ENCODE measurements at regions not wholly inside any gene's neighbourhood (a gene's known extent, or its start where the extent isn't known, plus 50 kb on each side); places are given as distances from the start of the nearest gene placed in this dataset.

DNA sequence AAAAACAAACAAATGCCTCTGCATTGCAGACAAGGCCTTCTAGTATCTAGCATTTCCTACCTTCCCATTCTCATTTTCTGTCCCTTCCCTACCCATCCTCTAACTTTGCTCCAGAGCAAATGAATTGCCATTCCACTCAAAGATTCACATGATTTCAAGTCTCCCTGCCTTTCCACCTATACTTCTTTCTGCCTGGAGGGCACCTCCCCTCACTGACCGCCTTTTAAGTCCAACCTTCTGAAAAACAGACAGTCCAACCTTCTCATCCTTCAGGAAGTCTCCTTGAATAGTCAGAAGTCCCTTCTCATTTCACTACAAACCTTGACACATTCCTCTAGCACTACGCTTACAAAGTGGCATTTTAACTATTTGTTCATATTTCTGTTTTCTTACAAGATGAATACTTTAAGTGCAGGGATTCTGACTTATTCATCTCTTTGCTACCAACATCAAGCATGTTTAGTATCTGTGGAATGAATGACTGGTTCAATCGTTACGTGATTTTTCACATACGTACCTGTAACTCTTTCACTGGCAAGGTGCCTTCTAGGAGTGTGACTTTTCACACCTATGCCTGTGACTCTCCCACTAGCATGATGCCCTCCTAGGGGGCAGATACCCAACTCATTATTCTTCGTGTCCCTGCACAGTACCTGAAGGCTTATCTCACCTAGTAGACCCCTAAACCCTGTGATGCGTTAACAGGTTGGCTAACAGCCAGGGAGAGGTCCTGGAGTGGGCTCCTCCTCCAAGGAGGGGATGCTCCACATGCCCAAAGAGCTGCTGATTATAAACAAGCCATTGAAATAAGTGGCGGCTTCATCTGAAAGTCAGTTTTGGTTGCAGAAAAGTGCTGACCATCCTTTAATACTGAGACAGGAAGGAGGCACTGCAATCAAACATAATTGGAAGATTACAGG, 356.2 kb downstream of the MYCN start:
- no peak for TF ChIP-seq SIN3A (IDR thresholded peaks at IDR 0.05; ENCODE audit: borderline replicate concordance, insufficient read depth, low read length)
- TF ChIP-seq TAF1 (IDR thresholded peaks at IDR 0.05; ENCODE audit: borderline replicate concordance, insufficient read depth, low read length), result no peak
- TF ChIP-seq POLR2AphosphoS5 (IDR thresholded peaks at IDR 0.05; ENCODE audit: low read depth, low read length), result no peak
- TF ChIP-seq, protein P1, sequence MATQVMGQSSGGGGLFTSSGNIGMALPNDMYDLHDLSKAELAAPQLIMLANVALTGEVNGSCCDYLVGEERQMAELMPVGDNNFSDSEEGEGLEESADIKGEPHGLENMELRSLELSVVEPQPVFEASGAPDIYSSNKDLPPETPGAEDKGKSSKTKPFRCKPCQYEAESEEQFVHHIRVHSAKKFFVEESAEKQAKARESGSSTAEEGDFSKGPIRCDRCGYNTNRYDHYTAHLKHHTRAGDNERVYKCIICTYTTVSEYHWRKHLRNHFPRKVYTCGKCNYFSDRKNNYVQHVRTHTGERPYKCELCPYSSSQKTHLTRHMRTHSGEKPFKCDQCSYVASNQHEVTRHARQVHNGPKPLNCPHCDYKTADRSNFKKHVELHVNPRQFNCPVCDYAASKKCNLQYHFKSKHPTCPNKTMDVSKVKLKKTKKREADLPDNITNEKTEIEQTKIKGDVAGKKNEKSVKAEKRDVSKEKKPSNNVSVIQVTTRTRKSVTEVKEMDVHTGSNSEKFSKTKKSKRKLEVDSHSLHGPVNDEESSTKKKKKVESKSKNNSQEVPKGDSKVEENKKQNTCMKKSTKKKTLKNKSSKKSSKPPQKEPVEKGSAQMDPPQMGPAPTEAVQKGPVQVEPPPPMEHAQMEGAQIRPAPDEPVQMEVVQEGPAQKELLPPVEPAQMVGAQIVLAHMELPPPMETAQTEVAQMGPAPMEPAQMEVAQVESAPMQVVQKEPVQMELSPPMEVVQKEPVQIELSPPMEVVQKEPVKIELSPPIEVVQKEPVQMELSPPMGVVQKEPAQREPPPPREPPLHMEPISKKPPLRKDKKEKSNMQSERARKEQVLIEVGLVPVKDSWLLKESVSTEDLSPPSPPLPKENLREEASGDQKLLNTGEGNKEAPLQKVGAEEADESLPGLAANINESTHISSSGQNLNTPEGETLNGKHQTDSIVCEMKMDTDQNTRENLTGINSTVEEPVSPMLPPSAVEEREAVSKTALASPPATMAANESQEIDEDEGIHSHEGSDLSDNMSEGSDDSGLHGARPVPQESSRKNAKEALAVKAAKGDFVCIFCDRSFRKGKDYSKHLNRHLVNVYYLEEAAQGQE (IDR thresholded peaks at IDR 0.05; ENCODE audit: insufficient read depth in 1 of 2, low read depth in 2 of 2, low read length in 2 of 2), result no peak
- TF ChIP-seq FOXP2 (optimal IDR thresholded peaks at IDR 0.05; ENCODE audit: borderline replicate concordance, extremely low read depth, extremely low read length, insufficient read depth), result no peak
